ENCODE measurements at regions not wholly inside any gene's neighbourhood (a gene's known extent, or its start where the extent isn't known, plus 50 kb on each side); places are given as distances from the start of the nearest gene placed in this dataset.
"Not testable (repeated sequence)": the region's sequence is repeated elsewhere in the genome, so short reads cannot be mapped to it uniquely, and the experiment has no call there.

DNA sequence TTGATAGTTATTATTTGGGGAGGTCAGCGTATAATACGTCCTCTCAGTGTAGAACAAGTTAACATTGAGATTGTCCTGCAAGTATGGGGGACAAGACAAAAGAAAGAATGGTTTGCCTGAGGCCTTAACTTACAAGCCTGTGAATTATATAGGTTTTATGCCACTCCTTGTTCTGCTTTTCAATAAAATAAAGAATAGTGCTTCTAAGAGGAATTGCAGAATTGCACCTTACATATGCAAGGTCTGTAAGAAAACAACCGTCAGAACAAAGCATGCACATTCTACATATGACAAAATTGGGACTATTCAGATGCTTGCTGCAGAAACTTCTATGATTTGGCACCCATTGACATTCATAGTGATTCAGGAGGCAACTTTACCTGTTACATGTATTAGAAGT, 785.0 kb downstream of the NR4A2 start:
- H3K4me3 ChIP-seq (replicated peaks; ENCODE audit: low read depth, low read length), result no peak overlapping the region
- no peak for DNase-seq (ENCODE audit: extremely low read depth, insufficient read length)
- no peak for TF ChIP-seq CTCF (IDR thresholded peaks at IDR 0.05; ENCODE audit: insufficient read depth, low read length, poor library complexity, severe bottlenecking)
- H3K36me3 ChIP-seq (ENCODE audit: control insufficient read depth, insufficient read depth, low read length), result no peaks in the 10 kb centered on the region
- H3K27me3 ChIP-seq (replicated peaks; ENCODE audit: control insufficient read depth, insufficient read depth, low read length), result no peaks in the 10 kb centered on the region

GRCh38 chr2:155546721-155547555, 785.6 kb downstream of the NR4A2 start:
- no peaks in the 10 kb centered on the region for H3K27me3 ChIP-seq (replicated peaks; ENCODE audit: control insufficient read depth, insufficient read depth, low read length)
- no peak overlapping the region for H3K4me3 ChIP-seq (replicated peaks; ENCODE audit: low read depth, low read length)
- TF ChIP-seq CTCF (IDR thresholded peaks at IDR 0.05; ENCODE audit: insufficient read depth, low read length, poor library complexity, severe bottlenecking), result no peak
- no peaks in the 10 kb centered on the region for H3K36me3 ChIP-seq (ENCODE audit: control insufficient read depth, insufficient read depth, low read length)
- DNase-seq (ENCODE audit: extremely low read depth, insufficient read length), result no peak

GRCh38 chr2:155539028-155539427, 793.5 kb downstream of the NR4A2 start:
- H3K36me3 ChIP-seq (ENCODE audit: control insufficient read depth, insufficient read depth, low read length); DNase-seq (ENCODE audit: extremely low read depth, insufficient read length); H3K4me3 ChIP-seq (replicated peaks; ENCODE audit: low read depth, low read length); H3K27me3 ChIP-seq (replicated peaks; ENCODE audit: control insufficient read depth, insufficient read depth, low read length): not testable (repeated sequence)

DNA sequence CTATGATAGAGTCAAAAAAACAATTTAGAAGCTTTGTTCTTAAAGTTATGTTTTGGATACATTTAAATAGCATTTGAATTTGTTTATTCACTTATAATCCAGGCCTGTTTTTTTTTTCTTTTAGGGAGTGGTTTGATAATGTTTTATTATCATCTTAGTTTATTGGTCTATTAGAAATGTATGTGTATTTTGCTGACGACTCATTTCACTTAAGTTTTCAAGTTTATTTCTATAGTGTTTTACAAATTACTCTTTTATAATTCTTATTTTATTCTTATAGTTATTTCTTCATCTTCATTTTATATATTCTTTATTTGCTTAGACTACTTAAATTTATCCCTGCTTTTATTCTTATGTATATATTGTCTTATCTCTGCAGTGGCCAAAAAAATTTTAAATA, 804.5 kb downstream of the NR4A2 start:
- DNase-seq (ENCODE audit: extremely low read depth, insufficient read length), result no peak
- TF ChIP-seq CTCF (IDR thresholded peaks at IDR 0.05; ENCODE audit: insufficient read depth, low read length, poor library complexity, severe bottlenecking), result no peak
- Histone ChIP-seq H3K36me3 (ENCODE audit: control insufficient read depth, insufficient read depth, low read length) (no peaks in the 10 kb centered on the region), H3K4me3 (replicated peaks; ENCODE audit: low read depth, low read length) (no peak overlapping the region), H3K27me3 (replicated peaks; ENCODE audit: control insufficient read depth, insufficient read depth, low read length) (no peaks in the 10 kb centered on the region)

GRCh38 chr2:155525199-155525598, 807.3 kb downstream of the NR4A2 start:
- no peak for TF ChIP-seq CTCF (IDR thresholded peaks at IDR 0.05; ENCODE audit: insufficient read depth, low read length, poor library complexity, severe bottlenecking)

DNA sequence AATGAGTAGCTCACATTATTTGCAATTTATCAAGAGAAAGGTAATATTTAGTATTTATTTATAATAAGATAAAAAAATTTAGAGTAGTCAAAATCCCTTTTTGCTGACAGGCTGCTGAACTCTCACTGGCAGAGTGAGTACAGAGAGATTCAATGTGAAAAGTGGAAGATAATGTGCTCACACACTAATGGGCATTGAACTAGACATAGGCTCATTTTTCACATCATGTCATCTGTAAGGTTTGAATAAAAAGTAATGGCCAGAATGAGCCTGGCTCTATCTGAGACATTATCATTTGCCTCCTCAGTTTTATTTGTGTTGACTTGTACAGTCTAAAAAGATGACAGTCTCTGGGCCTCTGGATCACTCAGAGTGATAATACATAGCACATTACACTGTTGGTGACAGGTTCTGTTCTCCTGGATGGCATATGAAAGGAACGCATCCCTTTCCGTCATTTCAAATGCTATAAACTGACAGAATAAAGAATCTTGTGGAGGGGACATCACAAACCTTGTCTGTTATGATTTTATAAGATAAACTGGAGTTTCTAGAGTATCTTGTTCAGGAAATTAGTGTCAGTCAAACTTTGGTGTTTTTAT, 812.9 kb downstream of the NR4A2 start:
- no peak for TF ChIP-seq CTCF (IDR thresholded peaks at IDR 0.05; ENCODE audit: insufficient read depth, low read length, poor library complexity, severe bottlenecking)
- Histone ChIP-seq H3K4me3 (replicated peaks; ENCODE audit: low read depth, low read length) (no peak overlapping the region), H3K36me3 (ENCODE audit: control insufficient read depth, insufficient read depth, low read length) (no peaks in the 10 kb centered on the region), H3K27me3 (replicated peaks; ENCODE audit: control insufficient read depth, insufficient read depth, low read length) (no peaks in the 10 kb centered on the region)
- no peak for DNase-seq (ENCODE audit: extremely low read depth, insufficient read length)

More at GRCh38 chr2:155525199-155525598, 807.3 kb downstream of the NR4A2 start:
- H3K36me3 ChIP-seq (ENCODE audit: control insufficient read depth, insufficient read depth, low read length), result no peaks in the 10 kb centered on the region
- H3K4me3 ChIP-seq (replicated peaks; ENCODE audit: low read depth, low read length), result no peak overlapping the region
- DNase-seq (ENCODE audit: extremely low read depth, insufficient read length), result no peak
- H3K27me3 ChIP-seq (replicated peaks; ENCODE audit: control insufficient read depth, insufficient read depth, low read length), result no peaks in the 10 kb centered on the region
